Endothelial cell (in vitro differentiated cells): ENCODE measurements at regions not wholly inside any gene's neighbourhood (a gene's known extent, or its start where the extent isn't known, plus 50 kb on each side); places are given as distances from the start of the nearest gene placed in this dataset.

ENCODE experiments used
- DNase-seq: peaks from one replicate; pipeline ENCODE4 v3.0.0; 2021; ENCODE audit warnings: low spot score
- H3K27ac Mint-ChIP-seq: one replicate; pipeline ENCODE4 v1.8.0; 2021; ENCODE audit warnings: mixed read lengths, inconsistent platforms; ENCODE audit not compliant: unreplicated experiment
- H3K27me3 Mint-ChIP-seq: one replicate; pipeline ENCODE4 v1.8.0; 2021; ENCODE audit warnings: mild to moderate bottlenecking, moderate library complexity, mixed read lengths, inconsistent platforms; ENCODE audit not compliant: unreplicated experiment
- H3K36me3 Mint-ChIP-seq: one replicate; pipeline ENCODE4 v1.8.0; 2021; ENCODE audit warnings: mild to moderate bottlenecking, low read depth, mixed read lengths, inconsistent platforms; ENCODE audit not compliant: unreplicated experiment
- H3K4me1 Mint-ChIP-seq: one replicate; pipeline ENCODE4 v1.8.0; 2021; ENCODE audit warnings: mild to moderate bottlenecking, mixed read lengths, inconsistent platforms; ENCODE audit not compliant: unreplicated experiment
- H3K4me3 Mint-ChIP-seq: one replicate; pipeline ENCODE4 v1.8.0; 2021; ENCODE audit warnings: mild to moderate bottlenecking, mixed read lengths, inconsistent platforms; ENCODE audit not compliant: unreplicated experiment
- H3K9me3 Mint-ChIP-seq: one replicate; pipeline ENCODE4 v1.8.0; 2021; ENCODE audit warnings: mixed read lengths, inconsistent platforms; ENCODE audit not compliant: unreplicated experiment
- CTCF ChIP-seq: fragments of 200-600 bp; sonication (generic); IDR thresholded peaks from one replicate; pipeline ENCODE4 v1.5.0; 2021; ENCODE audit warnings: antibody characterized with exemption; ENCODE audit not compliant: unreplicated experiment

- no peak for DNase-seq
- no peaks in the 10 kb centered on the region for H3K4me1 Mint-ChIP-seq
- H3K27me3 Mint-ChIP-seq = no peaks in the 10 kb centered on the region
- no peaks in the 10 kb centered on the region for H3K9me3 Mint-ChIP-seq
- H3K36me3 Mint-ChIP-seq = no peaks in the 10 kb centered on the region
- TF ChIP-seq CTCF = no peak
- no peak overlapping the region for H3K4me3 Mint-ChIP-seq
- no peak overlapping the region for H3K27ac Mint-ChIP-seq
Measured at GRCh38 chr1:68338081-68338480, 105.8 kb upstream of the WLS start.

- H3K4me3 Mint-ChIP-seq = no peak overlapping the region
- H3K4me1 Mint-ChIP-seq = no peaks in the 10 kb centered on the region
- DNase-seq = no peak
- no peaks in the 10 kb centered on the region for H3K9me3 Mint-ChIP-seq
- H3K27ac Mint-ChIP-seq = no peak overlapping the region
- no peaks in the 10 kb centered on the region for H3K27me3 Mint-ChIP-seq
- no peak for TF ChIP-seq CTCF
- H3K36me3 Mint-ChIP-seq = no peaks in the 10 kb centered on the region
Measured at GRCh38 chr1:68332041-68332440, 99.7 kb upstream of the WLS start.

DNA sequence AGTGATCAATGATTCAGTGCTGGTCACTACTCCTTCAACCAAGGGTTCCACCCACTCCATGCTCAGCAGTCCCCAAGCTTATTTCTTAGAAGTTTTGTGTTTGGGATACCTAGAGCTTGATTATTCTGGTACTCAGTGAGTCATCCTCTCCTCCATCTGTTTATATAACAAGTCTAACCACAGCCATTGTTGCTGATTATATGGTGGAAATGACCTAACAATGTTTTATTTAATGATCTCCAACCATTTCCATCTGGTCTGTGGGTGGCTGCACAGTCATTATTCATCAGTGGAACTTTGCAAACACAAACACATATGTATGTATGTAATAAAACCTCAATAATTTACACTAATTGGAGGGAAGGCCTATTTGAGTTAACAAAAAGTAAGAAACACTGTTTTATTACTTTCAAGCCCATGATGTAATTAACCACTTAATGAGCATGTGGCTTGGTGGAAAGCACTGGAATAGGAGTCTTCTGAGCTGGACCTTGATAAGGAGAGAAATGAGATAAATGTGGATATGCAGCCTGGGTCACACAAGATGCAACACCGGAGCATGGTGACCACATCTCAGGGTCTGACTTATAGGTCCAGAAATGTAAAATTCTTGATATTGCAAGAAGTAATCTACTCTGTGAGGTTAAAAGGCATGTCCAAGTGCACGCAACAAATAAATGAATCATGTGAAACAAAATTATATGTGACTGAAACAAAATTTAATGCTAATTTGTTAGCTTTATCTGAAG, 99.0 kb upstream of the WLS start:
- Mint-ChIP-seq H3K36me3 (no peaks in the 10 kb centered on the region), H3K27me3 (no peaks in the 10 kb centered on the region), H3K27ac (no peak overlapping the region), H3K4me1 (no peaks in the 10 kb centered on the region), H3K9me3 (no peaks in the 10 kb centered on the region), H3K4me3 (no peak overlapping the region)
- DNase-seq = no peak
- TF ChIP-seq CTCF = no peak

DNA sequence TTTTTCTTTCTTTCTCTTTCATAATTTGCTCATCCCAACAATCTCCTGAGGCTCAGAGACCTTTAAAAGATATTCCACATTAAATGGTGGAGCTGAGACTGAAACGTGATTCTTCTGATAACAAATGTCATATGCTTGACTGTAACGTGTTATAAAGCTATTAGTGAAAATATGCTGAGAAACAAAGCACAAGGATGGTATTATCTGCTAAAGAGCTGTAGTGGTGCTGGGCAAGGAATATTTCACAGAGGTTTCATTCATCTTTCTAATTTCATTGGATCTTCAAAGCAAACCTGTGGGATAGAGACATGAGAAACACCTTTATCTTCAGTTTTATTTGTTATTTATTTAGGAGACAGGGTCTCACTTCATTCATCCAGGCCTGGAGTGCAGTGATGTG, 98.1 kb upstream of the WLS start:
- no peak overlapping the region for H3K4me3 Mint-ChIP-seq
- H3K4me1 Mint-ChIP-seq = no peaks in the 10 kb centered on the region

More for the DNA sequence above, 98.1 kb upstream of the WLS start:
- Mint-ChIP-seq H3K36me3 (no peaks in the 10 kb centered on the region), H3K27me3 (no peaks in the 10 kb centered on the region), H3K27ac (no peak overlapping the region), H3K9me3 (no peaks in the 10 kb centered on the region)
- no peak for TF ChIP-seq CTCF
- no peak for DNase-seq
